GM23338 (cell line): ENCODE measurements at regions not wholly inside any gene's neighbourhood (a gene's known extent, or its start where the extent isn't known, plus 50 kb on each side); places are given as distances from the start of the nearest gene placed in this dataset.

Experiments
- ATAC-seq: fragments of 200-7000 bp; cut with Tn5 transposase; 3 replicates; pipeline ENCODE4 v1.9.1; 2020
- DNase-seq: peaks from one replicate; pipeline ENCODE4 v3.0.0-alpha.2; 2015; ENCODE audit warnings: low spot score
- H2AFZ ChIP-seq: fragments of 200-600 bp; sonication (generic); 2 replicates; pipeline ENCODE4 v1.8.0; 2016; ENCODE audit warnings: antibody characterized with exemption, mild to moderate bottlenecking, moderate library complexity
- H3F3A ChIP-seq: fragments of 200-600 bp; sonication (generic); replicated peaks from 2 replicates; pipeline ENCODE4 v1.8.0; 2017; ENCODE audit warnings: antibody characterized with exemption, mixed run types, low read depth
- H3K27ac ChIP-seq: fragments of 200-600 bp; sonication (generic); 2 replicates; pipeline ENCODE4 v1.6.1; 2016; ENCODE audit warnings: low read depth
- H3K27me3 ChIP-seq: fragments of 200-600 bp; sonication (generic); 2 replicates; pipeline ENCODE4 v1.8.0; 2016; ENCODE audit warnings: mild to moderate bottlenecking, mixed run types, moderate library complexity; ENCODE audit not compliant: insufficient read depth
- H3K36me3 ChIP-seq: fragments of 200-600 bp; sonication (generic); 2 replicates; pipeline ENCODE4 v1.8.0; 2016; ENCODE audit warnings: mild to moderate bottlenecking; ENCODE audit not compliant: insufficient read depth
- H3K4me1 ChIP-seq: fragments of 200-600 bp; sonication (generic); 2 replicates; pipeline ENCODE4 v1.8.0; 2016; ENCODE audit warnings: mild to moderate bottlenecking, moderate library complexity; ENCODE audit not compliant: insufficient read depth
- H3K4me2 ChIP-seq: fragments of 200-600 bp; sonication (generic); 2 replicates; pipeline ENCODE4 v1.7.1; 2017; ENCODE audit warnings: mixed run types
- H3K4me3 ChIP-seq: fragments of 200-600 bp; sonication (generic); 2 replicates; pipeline ENCODE4 v1.6.1; 2016; ENCODE audit warnings: mixed run types
- H3K79me2 ChIP-seq: fragments of 200-600 bp; sonication (generic); replicated peaks from 2 replicates; pipeline ENCODE4 v1.8.0; 2017; ENCODE audit warnings: mild to moderate bottlenecking; ENCODE audit not compliant: insufficient read depth
- H3K9me2 ChIP-seq: fragments of 200-600 bp; sonication (generic); 2 replicates; pipeline ENCODE4 v1.8.0; 2017; ENCODE audit not compliant: insufficient read depth
- H4K20me1 ChIP-seq: fragments of 200-600 bp; sonication (generic); replicated peaks from 2 replicates; pipeline ENCODE4 v1.8.0; 2017; ENCODE audit warnings: mild to moderate bottlenecking; ENCODE audit not compliant: insufficient read depth
- H3K27ac Mint-ChIP-seq: 2 replicates; pipeline ENCODE4 v1.8.0; 2020; ENCODE audit warnings: inconsistent platforms, mild to moderate bottlenecking, moderate library complexity, mixed read lengths
- H3K27me3 Mint-ChIP-seq: 3 replicates; pipeline ENCODE4 v1.8.0; 2022; ENCODE audit warnings: low read depth, mild to moderate bottlenecking, moderate library complexity, mixed read lengths, inconsistent platforms; ENCODE audit not compliant: insufficient read depth, poor library complexity
- H3K36me3 Mint-ChIP-seq: 3 replicates; pipeline ENCODE4 v1.8.0; 2021; ENCODE audit warnings: low read depth, mild to moderate bottlenecking, inconsistent platforms, moderate library complexity, mixed read lengths
- H3K4me1 Mint-ChIP-seq: 3 replicates; pipeline ENCODE4 v1.8.0; 2020; ENCODE audit warnings: mild to moderate bottlenecking, inconsistent platforms, mixed read lengths
- H3K4me3 Mint-ChIP-seq: 3 replicates; pipeline ENCODE4 v1.8.0; 2021; ENCODE audit warnings: moderate library complexity, mild to moderate bottlenecking, inconsistent platforms, mixed read lengths
- H3K9me3 Mint-ChIP-seq: 3 replicates; pipeline ENCODE4 v1.8.0; 2020; ENCODE audit warnings: moderate library complexity, mild to moderate bottlenecking, inconsistent platforms, mixed read lengths
- CREB1 ChIP-seq: fragments of 250-450 bp; sonication (Bioruptor Pico); IDR thresholded peaks from 2 replicates; pipeline ENCODE4 v1.5.0; 2020; ENCODE audit warnings: low read depth, mild to moderate bottlenecking, moderate library complexity
- EZH2 ChIP-seq: fragments of 200-600 bp; sonication (generic); IDR thresholded peaks from one replicate; pipeline ENCODE4 v1.8.0; 2017; ENCODE audit warnings: antibody characterized with exemption, mild to moderate bottlenecking, low read depth; ENCODE audit not compliant: unreplicated experiment
- EZH2phosphoT487 ChIP-seq: fragments of 200-600 bp; sonication (generic); IDR thresholded peaks from one replicate; pipeline ENCODE4 v1.8.1; 2018; ENCODE audit warnings: antibody characterized with exemption; ENCODE audit not compliant: unreplicated experiment
- JUNB ChIP-seq: IDR thresholded peaks from one replicate; pipeline ENCODE4 v1.6.1; 2016; ENCODE audit warnings: antibody characterized with exemption; ENCODE audit not compliant: unreplicated experiment
- NANOG ChIP-seq: IDR thresholded peaks from 2 replicates; pipeline ENCODE4 v1.6.1; 2016; ENCODE audit warnings: antibody characterized with exemption, borderline replicate concordance
- POLR2AphosphoS5 ChIP-seq: IDR thresholded peaks from 2 replicates; pipeline ENCODE4 v1.6.1; 2016; ENCODE audit warnings: antibody characterized with exemption, low read depth
- STAT1 ChIP-seq: IDR thresholded peaks from one replicate; pipeline ENCODE4 v1.6.1; 2016; ENCODE audit warnings: antibody characterized with exemption; ENCODE audit not compliant: unreplicated experiment
- ZNF114 ChIP-seq: fragments of 250-450 bp; sonication (Bioruptor Pico); IDR thresholded peaks from 2 replicates; pipeline ENCODE4 v1.5.0; 2020; ENCODE audit warnings: mild to moderate bottlenecking, moderate library complexity
- ZNF331 ChIP-seq: fragments of 250-450 bp; sonication (Bioruptor Pico); IDR thresholded peaks from 2 replicates; pipeline ENCODE4 v1.5.0; 2020; ENCODE audit warnings: low read depth, mild to moderate bottlenecking, moderate library complexity
- TF ChIP-seq, protein P1 (sequence below): IDR thresholded peaks from 2 replicates; pipeline ENCODE4 v1.6.1; 2016; ENCODE audit warnings: antibody characterized with exemption
- TF ChIP-seq, protein P2 (sequence below): IDR thresholded peaks from one replicate; pipeline ENCODE4 v1.6.1; 2018; ENCODE audit warnings: antibody characterized with exemption; ENCODE audit not compliant: unreplicated experiment
- TF ChIP-seq, protein P3 (sequence below), 2 experiments: fragments of 200-600 bp in 1 of 2; sonication (generic) in 1 of 2; conservative IDR thresholded peaks; 2 replicates each; pipeline versions ENCODE4 v1.5.1 to v1.6.1; 2016 to 2017; ENCODE audit warnings: antibody characterized with exemption in 2 of 2, low read depth in 2 of 2, mild to moderate bottlenecking in 2 of 2, moderate library complexity in 1 of 2
- TF ChIP-seq, protein P4 (sequence below): fragments of 250-450 bp; sonication (Bioruptor Pico); IDR thresholded peaks from 2 replicates; pipeline ENCODE4 v1.5.0; 2020; ENCODE audit warnings: mild to moderate bottlenecking, moderate library complexity

DNA sequence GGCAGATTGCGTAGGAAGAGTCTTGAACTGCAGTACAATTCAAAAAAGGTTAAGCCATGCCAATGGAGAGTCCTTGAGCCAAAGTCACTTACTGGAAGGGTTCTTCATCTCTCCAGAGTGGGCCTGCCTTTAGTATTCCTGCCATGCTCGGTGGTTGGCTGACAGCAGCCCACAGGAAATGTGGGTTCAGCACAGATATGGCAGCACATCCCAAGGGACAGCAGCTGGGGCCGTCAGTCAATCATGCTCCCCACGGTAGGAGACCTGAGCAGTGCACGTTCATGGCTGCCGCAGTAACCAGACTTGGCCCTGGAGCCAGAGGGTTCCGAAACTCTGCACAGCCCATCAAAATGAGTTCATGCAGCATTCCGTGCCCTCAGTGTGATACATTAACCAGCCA is 63.6 kb upstream of the SIRPA start:
- Histone ChIP-seq H3K4me1 (no peaks in the 10 kb centered on the region), H3K27ac (no peak overlapping the region), H3K27me3 (no peaks in the 10 kb centered on the region), H3K9me2 (no peaks in the 10 kb centered on the region), H3K4me3 (no peak overlapping the region), H3F3A (no peaks in the 10 kb centered on the region), H4K20me1 (no peaks in the 10 kb centered on the region), H2AFZ (no peak overlapping the region), H3K4me2 (no peak overlapping the region), H3K79me2 (no peaks in the 10 kb centered on the region), H3K36me3 (no peaks in the 10 kb centered on the region)
- Mint-ChIP-seq H3K4me1 (no peaks in the 10 kb centered on the region; the same call in 2 of the 3 replicates), H3K4me3 (no peak overlapping the region), H3K9me3 (no peaks in the 10 kb centered on the region), H3K27me3 (peaks cover 9% of the 10 kb centered on the region), H3K27ac (no peak overlapping the region), H3K36me3 (no peaks in the 10 kb centered on the region)
- DNase-seq = no peak
- TF ChIP-seq POLR2AphosphoS5 (no peak), ZNF114 (CRISPR knock-in tag) (no peak), EZH2 (no peak), NANOG (no peak), STAT1 (no peak), ZNF331 (no peak), CREB1 (no peak), EZH2phosphoT487 (no peak), JUNB (no peak)
- TF ChIP-seq, protein P1, sequence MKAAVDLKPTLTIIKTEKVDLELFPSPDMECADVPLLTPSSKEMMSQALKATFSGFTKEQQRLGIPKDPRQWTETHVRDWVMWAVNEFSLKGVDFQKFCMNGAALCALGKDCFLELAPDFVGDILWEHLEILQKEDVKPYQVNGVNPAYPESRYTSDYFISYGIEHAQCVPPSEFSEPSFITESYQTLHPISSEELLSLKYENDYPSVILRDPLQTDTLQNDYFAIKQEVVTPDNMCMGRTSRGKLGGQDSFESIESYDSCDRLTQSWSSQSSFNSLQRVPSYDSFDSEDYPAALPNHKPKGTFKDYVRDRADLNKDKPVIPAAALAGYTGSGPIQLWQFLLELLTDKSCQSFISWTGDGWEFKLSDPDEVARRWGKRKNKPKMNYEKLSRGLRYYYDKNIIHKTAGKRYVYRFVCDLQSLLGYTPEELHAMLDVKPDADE = no peak
- TF ChIP-seq, protein P2, sequence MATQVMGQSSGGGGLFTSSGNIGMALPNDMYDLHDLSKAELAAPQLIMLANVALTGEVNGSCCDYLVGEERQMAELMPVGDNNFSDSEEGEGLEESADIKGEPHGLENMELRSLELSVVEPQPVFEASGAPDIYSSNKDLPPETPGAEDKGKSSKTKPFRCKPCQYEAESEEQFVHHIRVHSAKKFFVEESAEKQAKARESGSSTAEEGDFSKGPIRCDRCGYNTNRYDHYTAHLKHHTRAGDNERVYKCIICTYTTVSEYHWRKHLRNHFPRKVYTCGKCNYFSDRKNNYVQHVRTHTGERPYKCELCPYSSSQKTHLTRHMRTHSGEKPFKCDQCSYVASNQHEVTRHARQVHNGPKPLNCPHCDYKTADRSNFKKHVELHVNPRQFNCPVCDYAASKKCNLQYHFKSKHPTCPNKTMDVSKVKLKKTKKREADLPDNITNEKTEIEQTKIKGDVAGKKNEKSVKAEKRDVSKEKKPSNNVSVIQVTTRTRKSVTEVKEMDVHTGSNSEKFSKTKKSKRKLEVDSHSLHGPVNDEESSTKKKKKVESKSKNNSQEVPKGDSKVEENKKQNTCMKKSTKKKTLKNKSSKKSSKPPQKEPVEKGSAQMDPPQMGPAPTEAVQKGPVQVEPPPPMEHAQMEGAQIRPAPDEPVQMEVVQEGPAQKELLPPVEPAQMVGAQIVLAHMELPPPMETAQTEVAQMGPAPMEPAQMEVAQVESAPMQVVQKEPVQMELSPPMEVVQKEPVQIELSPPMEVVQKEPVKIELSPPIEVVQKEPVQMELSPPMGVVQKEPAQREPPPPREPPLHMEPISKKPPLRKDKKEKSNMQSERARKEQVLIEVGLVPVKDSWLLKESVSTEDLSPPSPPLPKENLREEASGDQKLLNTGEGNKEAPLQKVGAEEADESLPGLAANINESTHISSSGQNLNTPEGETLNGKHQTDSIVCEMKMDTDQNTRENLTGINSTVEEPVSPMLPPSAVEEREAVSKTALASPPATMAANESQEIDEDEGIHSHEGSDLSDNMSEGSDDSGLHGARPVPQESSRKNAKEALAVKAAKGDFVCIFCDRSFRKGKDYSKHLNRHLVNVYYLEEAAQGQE = no peak
- TF ChIP-seq, protein P3, sequence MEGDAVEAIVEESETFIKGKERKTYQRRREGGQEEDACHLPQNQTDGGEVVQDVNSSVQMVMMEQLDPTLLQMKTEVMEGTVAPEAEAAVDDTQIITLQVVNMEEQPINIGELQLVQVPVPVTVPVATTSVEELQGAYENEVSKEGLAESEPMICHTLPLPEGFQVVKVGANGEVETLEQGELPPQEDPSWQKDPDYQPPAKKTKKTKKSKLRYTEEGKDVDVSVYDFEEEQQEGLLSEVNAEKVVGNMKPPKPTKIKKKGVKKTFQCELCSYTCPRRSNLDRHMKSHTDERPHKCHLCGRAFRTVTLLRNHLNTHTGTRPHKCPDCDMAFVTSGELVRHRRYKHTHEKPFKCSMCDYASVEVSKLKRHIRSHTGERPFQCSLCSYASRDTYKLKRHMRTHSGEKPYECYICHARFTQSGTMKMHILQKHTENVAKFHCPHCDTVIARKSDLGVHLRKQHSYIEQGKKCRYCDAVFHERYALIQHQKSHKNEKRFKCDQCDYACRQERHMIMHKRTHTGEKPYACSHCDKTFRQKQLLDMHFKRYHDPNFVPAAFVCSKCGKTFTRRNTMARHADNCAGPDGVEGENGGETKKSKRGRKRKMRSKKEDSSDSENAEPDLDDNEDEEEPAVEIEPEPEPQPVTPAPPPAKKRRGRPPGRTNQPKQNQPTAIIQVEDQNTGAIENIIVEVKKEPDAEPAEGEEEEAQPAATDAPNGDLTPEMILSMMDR (conservative IDR thresholded peaks at IDR 0.05; ENCODE audit: low read depth in 2 of 2) = no peak
- TF ChIP-seq, protein P4, sequence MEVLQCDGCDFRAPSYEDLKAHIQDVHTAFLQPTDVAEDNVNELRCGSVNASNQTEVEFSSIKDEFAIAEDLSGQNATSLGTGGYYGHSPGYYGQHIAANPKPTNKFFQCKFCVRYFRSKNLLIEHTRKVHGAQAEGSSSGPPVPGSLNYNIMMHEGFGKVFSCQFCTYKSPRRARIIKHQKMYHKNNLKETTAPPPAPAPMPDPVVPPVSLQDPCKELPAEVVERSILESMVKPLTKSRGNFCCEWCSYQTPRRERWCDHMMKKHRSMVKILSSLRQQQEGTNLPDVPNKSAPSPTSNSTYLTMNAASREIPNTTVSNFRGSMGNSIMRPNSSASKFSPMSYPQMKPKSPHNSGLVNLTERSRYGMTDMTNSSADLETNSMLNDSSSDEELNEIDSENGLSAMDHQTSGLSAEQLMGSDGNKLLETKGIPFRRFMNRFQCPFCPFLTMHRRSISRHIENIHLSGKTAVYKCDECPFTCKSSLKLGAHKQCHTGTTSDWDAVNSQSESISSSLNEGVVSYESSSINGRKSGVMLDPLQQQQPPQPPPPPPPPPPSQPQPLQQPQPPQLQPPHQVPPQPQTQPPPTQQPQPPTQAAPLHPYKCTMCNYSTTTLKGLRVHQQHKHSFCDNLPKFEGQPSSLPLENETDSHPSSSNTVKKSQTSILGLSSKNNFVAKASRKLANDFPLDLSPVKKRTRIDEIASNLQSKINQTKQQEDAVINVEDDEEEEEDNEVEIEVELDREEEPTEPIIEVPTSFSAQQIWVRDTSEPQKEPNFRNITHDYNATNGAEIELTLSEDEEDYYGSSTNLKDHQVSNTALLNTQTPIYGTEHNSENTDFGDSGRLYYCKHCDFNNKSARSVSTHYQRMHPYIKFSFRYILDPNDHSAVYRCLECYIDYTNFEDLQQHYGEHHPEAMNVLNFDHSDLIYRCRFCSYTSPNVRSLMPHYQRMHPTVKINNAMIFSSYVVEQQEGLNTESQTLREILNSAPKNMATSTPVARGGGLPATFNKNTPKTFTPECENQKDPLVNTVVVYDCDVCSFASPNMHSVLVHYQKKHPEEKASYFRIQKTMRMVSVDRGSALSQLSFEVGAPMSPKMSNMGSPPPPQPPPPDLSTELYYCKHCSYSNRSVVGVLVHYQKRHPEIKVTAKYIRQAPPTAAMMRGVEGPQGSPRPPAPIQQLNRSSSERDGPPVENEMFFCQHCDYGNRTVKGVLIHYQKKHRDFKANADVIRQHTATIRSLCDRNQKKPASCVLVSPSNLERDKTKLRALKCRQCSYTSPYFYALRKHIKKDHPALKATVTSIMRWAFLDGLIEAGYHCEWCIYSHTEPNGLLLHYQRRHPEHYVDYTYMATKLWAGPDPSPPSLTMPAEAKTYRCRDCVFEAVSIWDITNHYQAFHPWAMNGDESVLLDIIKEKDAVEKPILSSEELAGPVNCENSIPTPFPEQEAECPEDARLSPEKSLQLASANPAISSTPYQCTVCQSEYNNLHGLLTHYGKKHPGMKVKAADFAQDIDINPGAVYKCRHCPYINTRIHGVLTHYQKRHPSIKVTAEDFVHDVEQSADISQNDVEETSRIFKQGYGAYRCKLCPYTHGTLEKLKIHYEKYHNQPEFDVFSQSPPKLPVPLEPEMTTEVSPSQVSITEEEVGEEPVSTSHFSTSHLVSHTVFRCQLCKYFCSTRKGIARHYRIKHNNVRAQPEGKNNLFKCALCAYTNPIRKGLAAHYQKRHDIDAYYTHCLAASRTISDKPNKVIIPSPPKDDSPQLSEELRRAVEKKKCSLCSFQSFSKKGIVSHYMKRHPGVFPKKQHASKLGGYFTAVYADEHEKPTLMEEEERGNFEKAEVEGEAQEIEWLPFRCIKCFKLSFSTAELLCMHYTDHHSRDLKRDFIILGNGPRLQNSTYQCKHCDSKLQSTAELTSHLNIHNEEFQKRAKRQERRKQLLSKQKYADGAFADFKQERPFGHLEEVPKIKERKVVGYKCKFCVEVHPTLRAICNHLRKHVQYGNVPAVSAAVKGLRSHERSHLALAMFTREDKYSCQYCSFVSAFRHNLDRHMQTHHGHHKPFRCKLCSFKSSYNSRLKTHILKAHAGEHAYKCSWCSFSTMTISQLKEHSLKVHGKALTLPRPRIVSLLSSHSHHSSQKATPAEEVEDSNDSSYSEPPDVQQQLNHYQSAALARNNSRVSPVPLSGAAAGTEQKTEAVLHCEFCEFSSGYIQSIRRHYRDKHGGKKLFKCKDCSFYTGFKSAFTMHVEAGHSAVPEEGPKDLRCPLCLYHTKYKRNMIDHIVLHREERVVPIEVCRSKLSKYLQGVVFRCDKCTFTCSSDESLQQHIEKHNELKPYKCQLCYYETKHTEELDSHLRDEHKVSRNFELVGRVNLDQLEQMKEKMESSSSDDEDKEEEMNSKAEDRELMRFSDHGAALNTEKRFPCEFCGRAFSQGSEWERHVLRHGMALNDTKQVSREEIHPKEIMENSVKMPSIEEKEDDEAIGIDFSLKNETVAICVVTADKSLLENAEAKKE = no peak
- ATAC-seq = no peak
